IMR-90 (cell line): ENCODE measurements at regions not wholly inside any gene's neighbourhood (a gene's known extent, or its start where the extent isn't known, plus 50 kb on each side); places are given as distances from the start of the nearest gene placed in this dataset.

Source experiments
- ATAC-seq: fragments of 200-7000 bp; cut with Tn5 transposase; 2 replicates; pipeline ENCODE4 v1.9.1; 2020; ENCODE audit warnings: low read depth, mild to moderate bottlenecking, moderate library complexity
- BruUV-seq: library from RNA; stranded (reverse); fragments of 400-500 nt; replicated peaks from 2 replicates; lab custom pipeline; 2021; lab: Mats Ljungman, UMichigan
- CTCF ChIA-PET: fragments of 300-600 bp; formaldehyde crosslinking; extraction: SDS; loops from one replicate; lab custom pipeline; 2021; ENCODE audit warnings: antibody characterized with exemption; lab: Yijun Ruan, JAX
- POLR2A ChIA-PET: fragments of 300-600 bp; sonication (Branson Sonifier 250); formaldehyde crosslinking; loops from one replicate; lab custom pipeline; 2022; ENCODE audit warnings: antibody characterized with exemption; ENCODE audit not compliant: unreplicated experiment; lab: Charles Lee
- DNase-seq: peaks from one replicate; pipeline ENCODE4 v3.0.0; 2013
- H2AFZ ChIP-seq: replicated peaks from 2 replicates; pipeline ENCODE3; 2013; ENCODE audit warnings: low read length, mild to moderate bottlenecking; ENCODE audit not compliant: poor library complexity
- H2AK5ac ChIP-seq: 2 replicates; pipeline ENCODE4 v1.6.1; 2013; ENCODE audit warnings: low read depth, low read length, inconsistent platforms
- H2AK9ac ChIP-seq: replicated peaks from 2 replicates; pipeline ENCODE3; 2013; ENCODE audit warnings: mild to moderate bottlenecking, low read depth, low read length, moderate library complexity; ENCODE audit not compliant: poor library complexity
- H2BK120ac ChIP-seq: 2 replicates; pipeline ENCODE4 v1.6.1; 2013; ENCODE audit warnings: low read depth, low read length, inconsistent platforms
- H2BK15ac ChIP-seq: 3 replicates; pipeline ENCODE4 v1.6.1; 2013; ENCODE audit warnings: low read depth, low read length, inconsistent platforms
- H2BK20ac ChIP-seq: 2 replicates; pipeline ENCODE4 v1.6.1; 2013; ENCODE audit warnings: low read depth, mild to moderate bottlenecking, inconsistent platforms, low read length, moderate library complexity
- H2BK5ac ChIP-seq: 2 replicates; pipeline ENCODE4 v1.6.1; 2013; ENCODE audit warnings: mild to moderate bottlenecking, low read depth, low read length, inconsistent platforms; ENCODE audit not compliant: poor library complexity, severe bottlenecking
- H3K14ac ChIP-seq: replicated peaks from 2 replicates; pipeline ENCODE4 v1.6.1; 2013; ENCODE audit warnings: low read depth, low read length, inconsistent platforms
- H3K18ac ChIP-seq: 2 replicates; pipeline ENCODE4 v1.6.1; 2013; ENCODE audit warnings: low read depth, low read length, control low read depth
- H3K23ac ChIP-seq: 2 replicates; pipeline ENCODE4 v1.6.1; 2013; ENCODE audit warnings: low read depth, low read length, inconsistent platforms
- H3K27ac ChIP-seq: 2 replicates; pipeline ENCODE4 v1.5.1; 2013; ENCODE audit warnings: mild to moderate bottlenecking, control low read depth, low read length; ENCODE audit not compliant: insufficient read depth
- H3K27me3 ChIP-seq: 2 replicates; pipeline ENCODE4 v1.6.1; 2013; ENCODE audit warnings: low read length; ENCODE audit not compliant: control insufficient read depth, insufficient read depth
- H3K36me3 ChIP-seq: 2 replicates; pipeline ENCODE4 v1.6.1; 2013; ENCODE audit warnings: low read length, mixed read lengths; ENCODE audit not compliant: control insufficient read depth, insufficient read depth
- H3K4ac ChIP-seq: 2 replicates; pipeline ENCODE4 v1.6.1; 2013; ENCODE audit warnings: low read depth, low read length, inconsistent platforms
- H3K4me1 ChIP-seq: 2 replicates; pipeline ENCODE4 v1.6.1; 2013; ENCODE audit warnings: low read length, mixed read lengths; ENCODE audit not compliant: control insufficient read depth, insufficient read depth
- H3K4me2 ChIP-seq: 2 replicates; pipeline ENCODE4 v1.6.1; 2013; ENCODE audit warnings: low read depth, mild to moderate bottlenecking, control low read depth, low read length, moderate library complexity
- H3K4me3 ChIP-seq: 2 replicates; pipeline ENCODE4 v1.5.1; 2013; ENCODE audit warnings: low read depth, mild to moderate bottlenecking, control low read depth, low read length, moderate library complexity; ENCODE audit not compliant: insufficient read depth
- H3K56ac ChIP-seq: 2 replicates; pipeline ENCODE4 v1.6.1; 2013; ENCODE audit warnings: low read length, inconsistent platforms; ENCODE audit not compliant: insufficient read depth; ENCODE audit errors: extremely low read depth
- H3K79me1 ChIP-seq, 2 experiments: 2 replicates each; pipeline ENCODE4 v1.6.1; 2013; ENCODE audit warnings: low read length in 2 of 2, inconsistent platforms in 1 of 2, low read depth in 1 of 2
- H3K9ac ChIP-seq: 2 replicates; pipeline ENCODE4 v1.6.1; 2013; ENCODE audit warnings: low read depth, low read length, control low read depth
- H3K9me1 ChIP-seq: 2 replicates; pipeline ENCODE4 v1.6.1; 2013; ENCODE audit warnings: low read length, inconsistent platforms; ENCODE audit not compliant: insufficient read depth
- H3K9me3 ChIP-seq: 2 replicates; pipeline ENCODE4 v1.6.1; 2013; ENCODE audit warnings: low read length; ENCODE audit not compliant: control insufficient read depth, insufficient read depth
- H4K20me1 ChIP-seq: 2 replicates; pipeline ENCODE4 v1.6.1; 2013; ENCODE audit warnings: low read length, inconsistent platforms; ENCODE audit not compliant: insufficient read depth
- H4K5ac ChIP-seq: 2 replicates; pipeline ENCODE4 v1.6.1; 2013; ENCODE audit warnings: mild to moderate bottlenecking, low read depth, low read length, control low read depth
- H4K8ac ChIP-seq, 2 experiments: 2 replicates each; pipeline ENCODE4 v1.6.1; 2013; ENCODE audit warnings: low read depth in 2 of 2, low read length in 2 of 2, control low read depth in 1 of 2, inconsistent platforms in 1 of 2
- H4K91ac ChIP-seq: 2 replicates; pipeline ENCODE4 v1.6.1; 2013; ENCODE audit warnings: low read depth, low read length, inconsistent platforms; ENCODE audit not compliant: insufficient read depth
- BHLHE40 ChIP-seq: fragments of 150-350 bp; IDR thresholded peaks from 2 replicates; pipeline ENCODE4 v1.6.1; 2016; ENCODE audit warnings: mild to moderate bottlenecking, low read depth, low read length
- CEBPB ChIP-seq: IDR thresholded peaks from 2 replicates; pipeline ENCODE4 v1.6.1; 2012; ENCODE audit warnings: low read depth, low read length, improper control_type of control experiment
- CHD1 ChIP-seq: IDR thresholded peaks from 2 replicates; pipeline ENCODE4 v1.6.1; 2012; ENCODE audit warnings: low read depth, low read length, improper control_type of control experiment
- FOS ChIP-seq: fragments of 150-350 bp; IDR thresholded peaks from 2 replicates; pipeline ENCODE4 v1.6.1; 2016; ENCODE audit warnings: low read depth, low read length
- MXI1 ChIP-seq: IDR thresholded peaks from 2 replicates; pipeline ENCODE4 v1.6.1; 2012; ENCODE audit warnings: low read depth, mild to moderate bottlenecking, low read length, moderate library complexity, borderline replicate concordance
- NFE2L2 ChIP-seq: fragments of 150-350 bp; IDR thresholded peaks from 2 replicates; pipeline ENCODE4 v1.6.1; 2016; ENCODE audit warnings: low read depth, mild to moderate bottlenecking, low read length
- POLR2A ChIP-seq: IDR thresholded peaks from 2 replicates; pipeline ENCODE4 v1.6.1; 2012; ENCODE audit warnings: mild to moderate bottlenecking, low read depth, low read length
- RAD21 ChIP-seq: IDR thresholded peaks from 2 replicates; pipeline ENCODE4 v1.6.1; 2012; ENCODE audit warnings: low read length, improper control_type of control experiment
- RFX5 ChIP-seq: IDR thresholded peaks from 2 replicates; pipeline ENCODE4 v1.8.0; 2012; ENCODE audit warnings: low read depth, mild to moderate bottlenecking, low read length, moderate library complexity
- WGBS, 2 experiments: methylation state at CpG; one replicate each; pipeline versions ENCODE4 v1.1.5 to v1.1.7; 2013; ENCODE audit warnings: missing lambda C conversion rate in 2 of 2; ENCODE audit not compliant: insufficient read length in 1 of 2; ENCODE audit errors: extremely low coverage in 2 of 2; 5-methylcytosine and 5-hydroxymethylcytosine counted together
- dilution Hi-C: fragments of 300-500 bp; cut with HindIII; formaldehyde crosslinking; loops from one replicate; pipeline ENCODE4 v1.14.3; 2018; ENCODE audit warnings: low sequenced_read_pairs; ENCODE audit not compliant: unreplicated experiment
- in situ Hi-C: fragments of 300-500 bp; cut with MboI; formaldehyde crosslinking; loops from 3 replicates; pipeline ENCODE4 v1.14.3; 2019; ENCODE audit warnings: low sequenced_read_pairs, inconsistent platforms, mixed read lengths
- intact Hi-C: fragments of 100-400 bp; cut with micrococcal nuclease; formaldehyde crosslinking; loops from 2 replicates; pipeline ENCODE4 v1.10.0; 2022
- TF ChIP-seq, protein P1 (sequence below): conservative IDR thresholded peaks from 2 replicates; pipeline ENCODE4 v1.5.1; 2012; ENCODE audit warnings: mild to moderate bottlenecking, low read depth, low read length, improper control_type of control experiment
- TF ChIP-seq, protein P2 (sequence below): fragments of 150-350 bp; IDR thresholded peaks from 2 replicates; pipeline ENCODE4 v1.6.1; 2016; ENCODE audit warnings: low read depth, mild to moderate bottlenecking, low read length, moderate library complexity, borderline replicate concordance

DNA sequence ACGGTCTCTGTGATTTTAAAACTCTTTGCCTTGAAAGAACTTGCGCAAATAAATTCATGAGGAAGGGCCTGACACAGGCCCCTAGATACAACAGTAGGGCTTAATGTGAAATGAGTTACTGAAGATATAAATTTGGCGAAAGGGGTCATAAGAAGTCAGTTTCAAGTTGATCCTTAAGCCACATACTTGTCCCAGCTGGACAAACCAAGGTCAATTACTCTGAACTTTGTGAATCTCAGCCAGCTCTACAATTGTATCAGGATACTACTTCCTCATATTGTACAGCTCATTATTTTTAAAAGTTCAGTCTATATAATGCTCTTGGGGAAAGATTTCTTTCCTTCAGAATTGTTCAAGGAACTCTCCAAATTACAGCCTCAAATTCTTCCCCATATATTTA, 432.8 kb downstream of the METTL4 start:
- Histone ChIP-seq H3K4me2 (no peak overlapping the region), H4K5ac (no peak overlapping the region), H3K4ac (no peak overlapping the region), H3K14ac (no peak overlapping the region), H4K8ac (no peak overlapping the region), H2BK15ac (no peak overlapping the region), H2BK5ac (no peak overlapping the region), H3K23ac (no peak overlapping the region), H3K36me3 (no peaks in the 10 kb centered on the region), H2AK5ac (no peak overlapping the region), H3K9ac (no peak overlapping the region), H2BK120ac (no peak overlapping the region), H3K79me1 (no peaks in the 10 kb centered on the region), H4K91ac (no peak overlapping the region), H3K56ac (no peak overlapping the region), H3K9me3 (no peaks in the 10 kb centered on the region), H3K9me1 (no peaks in the 10 kb centered on the region), H2BK20ac (no peak overlapping the region), H3K4me3 (no peak overlapping the region), H2AK9ac (no peak overlapping the region), H3K18ac (no peak overlapping the region), H3K4me1 (no peaks in the 10 kb centered on the region), H4K20me1 (no peaks in the 10 kb centered on the region), H2AFZ (no peak overlapping the region), H3K27me3 (no peaks in the 10 kb centered on the region), H3K27ac (no peak overlapping the region)
- no peak for ATAC-seq
- in situ Hi-C loops = no loop called here
- WGBS, 2 experiments = no CpG with 5 or more reads among the region's 3 CpGs
- CTCF ChIA-PET = no interaction called here
- POLR2A ChIA-PET = no interaction called here
- TF ChIP-seq, protein P1, sequence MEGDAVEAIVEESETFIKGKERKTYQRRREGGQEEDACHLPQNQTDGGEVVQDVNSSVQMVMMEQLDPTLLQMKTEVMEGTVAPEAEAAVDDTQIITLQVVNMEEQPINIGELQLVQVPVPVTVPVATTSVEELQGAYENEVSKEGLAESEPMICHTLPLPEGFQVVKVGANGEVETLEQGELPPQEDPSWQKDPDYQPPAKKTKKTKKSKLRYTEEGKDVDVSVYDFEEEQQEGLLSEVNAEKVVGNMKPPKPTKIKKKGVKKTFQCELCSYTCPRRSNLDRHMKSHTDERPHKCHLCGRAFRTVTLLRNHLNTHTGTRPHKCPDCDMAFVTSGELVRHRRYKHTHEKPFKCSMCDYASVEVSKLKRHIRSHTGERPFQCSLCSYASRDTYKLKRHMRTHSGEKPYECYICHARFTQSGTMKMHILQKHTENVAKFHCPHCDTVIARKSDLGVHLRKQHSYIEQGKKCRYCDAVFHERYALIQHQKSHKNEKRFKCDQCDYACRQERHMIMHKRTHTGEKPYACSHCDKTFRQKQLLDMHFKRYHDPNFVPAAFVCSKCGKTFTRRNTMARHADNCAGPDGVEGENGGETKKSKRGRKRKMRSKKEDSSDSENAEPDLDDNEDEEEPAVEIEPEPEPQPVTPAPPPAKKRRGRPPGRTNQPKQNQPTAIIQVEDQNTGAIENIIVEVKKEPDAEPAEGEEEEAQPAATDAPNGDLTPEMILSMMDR = no peak
- TF ChIP-seq FOS = no peak
- TF ChIP-seq, protein P2, sequence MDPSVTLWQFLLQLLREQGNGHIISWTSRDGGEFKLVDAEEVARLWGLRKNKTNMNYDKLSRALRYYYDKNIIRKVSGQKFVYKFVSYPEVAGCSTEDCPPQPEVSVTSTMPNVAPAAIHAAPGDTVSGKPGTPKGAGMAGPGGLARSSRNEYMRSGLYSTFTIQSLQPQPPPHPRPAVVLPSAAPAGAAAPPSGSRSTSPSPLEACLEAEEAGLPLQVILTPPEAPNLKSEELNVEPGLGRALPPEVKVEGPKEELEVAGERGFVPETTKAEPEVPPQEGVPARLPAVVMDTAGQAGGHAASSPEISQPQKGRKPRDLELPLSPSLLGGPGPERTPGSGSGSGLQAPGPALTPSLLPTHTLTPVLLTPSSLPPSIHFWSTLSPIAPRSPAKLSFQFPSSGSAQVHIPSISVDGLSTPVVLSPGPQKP = no peak
- TF ChIP-seq MXI1 = no peak
- no peak for TF ChIP-seq CHD1
- TF ChIP-seq NFE2L2 = no peak
- no peak for TF ChIP-seq POLR2A
- TF ChIP-seq CEBPB = no peak
- TF ChIP-seq BHLHE40 = no peak
- TF ChIP-seq RAD21 = no peak
- TF ChIP-seq RFX5 = no peak
- no TSS peak for BruUV-seq
- dilution Hi-C loops = no loop called here
- intact Hi-C loops = no loop called here
- no peak for DNase-seq
